ENCODE measurements at regions not wholly inside any gene's neighbourhood (a gene's known extent, or its start where the extent isn't known, plus 50 kb on each side); places are given as distances from the start of the nearest gene placed in this dataset.

DNA sequence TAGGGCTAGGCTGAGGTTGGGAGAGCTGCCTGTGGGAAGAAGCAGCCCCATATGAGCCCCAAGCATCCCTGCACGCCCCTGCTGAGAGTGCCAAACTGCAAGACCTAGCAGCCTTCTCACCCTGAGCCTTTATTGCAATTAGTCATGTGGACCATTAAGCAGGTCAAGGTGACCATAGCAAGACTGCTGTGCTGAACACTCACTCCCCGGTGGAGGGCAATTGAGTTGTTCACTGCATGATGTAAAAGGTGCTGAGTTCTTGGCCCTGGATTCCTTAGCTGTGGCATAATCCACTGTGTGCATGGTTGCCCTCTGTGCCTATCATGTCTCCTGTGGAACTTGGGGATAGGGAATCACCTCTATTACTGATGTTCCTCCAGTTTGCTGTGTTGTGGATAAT, 131.1 kb downstream of the FOXD1 start:
- H3K23ac ChIP-seq (ENCODE audit: low read depth, low read length): no peak overlapping the region
- CTCF ChIA-PET: interaction anchor here (1.6 kb wide), 1 partner anchor 134 kb away, joined by 3 read pairs; no protein-coding TSS in a partner anchor

More for the DNA sequence above, 131.1 kb downstream of the FOXD1 start:
- Histone ChIP-seq H2BK5ac (ENCODE audit: low read depth, low read length, poor library complexity, severe bottlenecking) (no peak overlapping the region), H3K4me2 (ENCODE audit: low read depth, low read length) (no peak overlapping the region), H2BK120ac (ENCODE audit: low read depth, low read length) (peak overlapping the region; percentile 25; the same call in 1 of the 2 replicates), H3K4me3 (ENCODE audit: insufficient read depth, low read depth, low read length) (no peak overlapping the region), H3K79me1 (ENCODE audit: low read depth in 1 of 2, low read length in 2 of 2) (no peaks in the 10 kb centered on the region), H2BK20ac (ENCODE audit: low read depth, low read length) (peak overlapping the region; percentile 6; the same call in 1 of the 2 replicates), H3K9me1 (ENCODE audit: insufficient read depth, low read length) (peaks cover 4% of the 10 kb centered on the region), H3K4ac (ENCODE audit: low read depth, low read length) (0 out of 2 replicates have a peak overlapping the region, but pooled peaks have one; percentile 7), H2BK15ac (ENCODE audit: low read depth, low read length) (no peak overlapping the region), H2AK9ac (replicated peaks; ENCODE audit: low read depth, low read length, poor library complexity) (no peak overlapping the region), H4K5ac (ENCODE audit: low read depth, low read length) (no peak overlapping the region), H3K4me1 (ENCODE audit: control insufficient read depth, insufficient read depth, low read length) (peaks cover 8% of the 10 kb centered on the region), H2AK5ac (ENCODE audit: low read depth, low read length) (peak overlapping the region; percentile 42; the same call in 1 of the 2 replicates), H4K8ac (ENCODE audit: low read depth in 2 of 2, low read length in 2 of 2) (0 out of 4 replicates have a peak overlapping the region, but pooled peaks of 1 of the 2 experiments have one; percentile 2), H4K91ac (ENCODE audit: insufficient read depth, low read depth, low read length) (no peak overlapping the region; the same call in 1 of the 2 replicates), H3K36me3 (ENCODE audit: control insufficient read depth, insufficient read depth, low read length) (no peaks in the 10 kb centered on the region), H2AFZ (replicated peaks; ENCODE audit: low read length, poor library complexity) (no peak overlapping the region), H3K27me3 (ENCODE audit: control insufficient read depth, insufficient read depth, low read length) (no peaks in the 10 kb centered on the region), H3K27ac (ENCODE audit: insufficient read depth, low read length) (no peak overlapping the region), H3K9ac (ENCODE audit: low read depth, low read length) (no peak overlapping the region), H3K14ac (replicated peaks; ENCODE audit: low read depth, low read length) (no peak overlapping the region; the same call in 1 of the 2 replicates), H4K20me1 (ENCODE audit: insufficient read depth, low read length) (no peaks in the 10 kb centered on the region), H3K56ac (ENCODE audit: extremely low read depth, insufficient read depth, low read length) (no peak overlapping the region), H3K18ac (ENCODE audit: low read depth, low read length) (no peak overlapping the region), H3K9me3 (ENCODE audit: control insufficient read depth, insufficient read depth, low read length) (peaks cover 2% of the 10 kb centered on the region; the same call in 1 of the 2 replicates)
- intact Hi-C loops (cut with micrococcal nuclease) (no loop called here), dilution Hi-C loops (cut with HindIII; ENCODE audit: low sequenced_read_pairs, unreplicated experiment) (no loop called here), in situ Hi-C loops (cut with MboI; ENCODE audit: low sequenced_read_pairs) (no loop called here)
- POLR2A ChIA-PET (ENCODE audit: unreplicated experiment): no interaction called here
- no peak for DNase-seq
- no peak for ATAC-seq (ENCODE audit: low read depth)
- no TSS peak for BruUV-seq (replicated peaks)
- no CpG with 5 or more reads among the region's 2 CpGs for WGBS, 2 experiments (ENCODE audit: extremely low coverage in 2 of 2, insufficient read length in 1 of 2)
- TF ChIP-seq RAD21 (IDR thresholded peaks at IDR 0.05; ENCODE audit: low read length) (no peak), BHLHE40 (IDR thresholded peaks at IDR 0.05; ENCODE audit: low read depth, low read length) (no peak), CEBPB (IDR thresholded peaks at IDR 0.05; ENCODE audit: low read depth, low read length) (no peak), CHD1 (IDR thresholded peaks at IDR 0.05; ENCODE audit: low read depth, low read length) (no peak), POLR2A (IDR thresholded peaks at IDR 0.05; ENCODE audit: low read depth, low read length) (no peak), MXI1 (IDR thresholded peaks at IDR 0.05; ENCODE audit: borderline replicate concordance, low read depth, low read length) (no peak), SMC3 (IDR thresholded peaks at IDR 0.05; ENCODE audit: low read depth, low read length) (no peak), FOS (IDR thresholded peaks at IDR 0.05; ENCODE audit: low read depth, low read length) (no peak), RFX5 (IDR thresholded peaks at IDR 0.05; ENCODE audit: low read depth, low read length) (no peak), NFE2L2 (IDR thresholded peaks at IDR 0.05; ENCODE audit: low read depth, low read length) (no peak), RCOR1 (IDR thresholded peaks at IDR 0.05; ENCODE audit: insufficient replicate concordance, low read length) (no peak), MAFK (IDR thresholded peaks at IDR 0.05; ENCODE audit: low read depth, low read length) (no peak), MAZ (IDR thresholded peaks at IDR 0.05; ENCODE audit: borderline replicate concordance, low read depth, low read length) (no peak)
- TF ChIP-seq, protein P1, sequence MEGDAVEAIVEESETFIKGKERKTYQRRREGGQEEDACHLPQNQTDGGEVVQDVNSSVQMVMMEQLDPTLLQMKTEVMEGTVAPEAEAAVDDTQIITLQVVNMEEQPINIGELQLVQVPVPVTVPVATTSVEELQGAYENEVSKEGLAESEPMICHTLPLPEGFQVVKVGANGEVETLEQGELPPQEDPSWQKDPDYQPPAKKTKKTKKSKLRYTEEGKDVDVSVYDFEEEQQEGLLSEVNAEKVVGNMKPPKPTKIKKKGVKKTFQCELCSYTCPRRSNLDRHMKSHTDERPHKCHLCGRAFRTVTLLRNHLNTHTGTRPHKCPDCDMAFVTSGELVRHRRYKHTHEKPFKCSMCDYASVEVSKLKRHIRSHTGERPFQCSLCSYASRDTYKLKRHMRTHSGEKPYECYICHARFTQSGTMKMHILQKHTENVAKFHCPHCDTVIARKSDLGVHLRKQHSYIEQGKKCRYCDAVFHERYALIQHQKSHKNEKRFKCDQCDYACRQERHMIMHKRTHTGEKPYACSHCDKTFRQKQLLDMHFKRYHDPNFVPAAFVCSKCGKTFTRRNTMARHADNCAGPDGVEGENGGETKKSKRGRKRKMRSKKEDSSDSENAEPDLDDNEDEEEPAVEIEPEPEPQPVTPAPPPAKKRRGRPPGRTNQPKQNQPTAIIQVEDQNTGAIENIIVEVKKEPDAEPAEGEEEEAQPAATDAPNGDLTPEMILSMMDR (conservative IDR thresholded peaks at IDR 0.05; ENCODE audit: low read depth, low read length): no peak
- TF ChIP-seq, protein P2, sequence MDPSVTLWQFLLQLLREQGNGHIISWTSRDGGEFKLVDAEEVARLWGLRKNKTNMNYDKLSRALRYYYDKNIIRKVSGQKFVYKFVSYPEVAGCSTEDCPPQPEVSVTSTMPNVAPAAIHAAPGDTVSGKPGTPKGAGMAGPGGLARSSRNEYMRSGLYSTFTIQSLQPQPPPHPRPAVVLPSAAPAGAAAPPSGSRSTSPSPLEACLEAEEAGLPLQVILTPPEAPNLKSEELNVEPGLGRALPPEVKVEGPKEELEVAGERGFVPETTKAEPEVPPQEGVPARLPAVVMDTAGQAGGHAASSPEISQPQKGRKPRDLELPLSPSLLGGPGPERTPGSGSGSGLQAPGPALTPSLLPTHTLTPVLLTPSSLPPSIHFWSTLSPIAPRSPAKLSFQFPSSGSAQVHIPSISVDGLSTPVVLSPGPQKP (IDR thresholded peaks at IDR 0.05; ENCODE audit: borderline replicate concordance, low read depth, low read length): no peak
- TF ChIP-seq, protein P3, sequence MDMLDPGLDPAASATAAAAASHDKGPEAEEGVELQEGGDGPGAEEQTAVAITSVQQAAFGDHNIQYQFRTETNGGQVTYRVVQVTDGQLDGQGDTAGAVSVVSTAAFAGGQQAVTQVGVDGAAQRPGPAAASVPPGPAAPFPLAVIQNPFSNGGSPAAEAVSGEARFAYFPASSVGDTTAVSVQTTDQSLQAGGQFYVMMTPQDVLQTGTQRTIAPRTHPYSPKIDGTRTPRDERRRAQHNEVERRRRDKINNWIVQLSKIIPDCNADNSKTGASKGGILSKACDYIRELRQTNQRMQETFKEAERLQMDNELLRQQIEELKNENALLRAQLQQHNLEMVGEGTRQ (IDR thresholded peaks at IDR 0.05; ENCODE audit: low read depth, low read length): no peak

Data from IMR-90 (cell line).